GM19372 (cell line): ENCODE measurements at regions not wholly inside any gene's neighbourhood (a gene's known extent, or its start where the extent isn't known, plus 50 kb on each side); places are given as distances from the start of the nearest gene placed in this dataset.

Experiments
- ATAC-seq: cut with Tn5 transposase; IDR thresholded peaks from one replicate; pipeline ENCODE4 v1.9.1; 2021; ENCODE audit warnings: mild to moderate bottlenecking, low read depth, moderate library complexity; ENCODE audit not compliant: unreplicated experiment

- ATAC-seq, result no peak
These were observed 107.3 kb downstream of the OGFRL1 start for GRCh38 chr6:71395731-71396409.

GRCh38 chr6:71396410-71396801 lies 107.8 kb downstream of the OGFRL1 start:
- peak; percentile 62 for ATAC-seq

DNA sequence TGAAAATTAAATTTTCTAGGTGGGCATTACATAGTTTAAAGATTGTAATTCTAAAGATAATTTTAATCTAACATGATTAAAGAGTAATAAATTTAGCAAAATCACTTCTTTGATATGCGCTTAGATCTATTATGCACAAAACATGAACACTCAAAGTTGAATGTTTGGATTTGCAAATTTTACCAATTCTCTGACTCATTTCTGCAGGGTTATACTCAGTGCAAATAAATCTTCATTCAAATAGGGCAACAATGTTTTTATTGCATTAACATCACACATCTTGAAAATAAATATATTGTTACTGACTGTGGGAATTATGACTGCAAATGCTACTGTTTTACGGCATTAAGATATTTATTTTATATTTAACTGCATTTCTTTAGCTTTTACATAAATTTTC lies 110.7 kb downstream of the OGFRL1 start:
- ATAC-seq, result no peak

GRCh38 chr6:71400852-71401251 lies 112.2 kb downstream of the OGFRL1 start:
- ATAC-seq, result no peak

DNA sequence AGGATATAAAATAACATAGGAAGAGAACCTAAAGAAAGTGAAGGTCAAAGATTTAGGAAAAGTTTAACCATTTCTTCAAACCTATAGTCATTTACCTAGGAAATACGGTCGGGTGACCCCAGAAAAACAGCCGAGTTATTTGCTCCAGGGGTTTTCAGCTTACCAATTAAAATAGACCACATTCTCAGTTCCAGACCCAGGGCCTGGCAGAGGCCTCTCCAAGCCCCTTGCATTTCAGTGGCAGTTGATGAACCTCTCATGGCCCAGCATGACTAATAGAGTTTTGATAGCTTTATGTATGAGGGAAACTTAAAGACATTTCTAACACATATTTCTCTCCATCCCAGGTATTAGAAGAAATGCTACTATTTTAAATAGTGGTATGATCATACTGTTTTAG lies 113.5 kb downstream of the OGFRL1 start:
- no peak for ATAC-seq

DNA sequence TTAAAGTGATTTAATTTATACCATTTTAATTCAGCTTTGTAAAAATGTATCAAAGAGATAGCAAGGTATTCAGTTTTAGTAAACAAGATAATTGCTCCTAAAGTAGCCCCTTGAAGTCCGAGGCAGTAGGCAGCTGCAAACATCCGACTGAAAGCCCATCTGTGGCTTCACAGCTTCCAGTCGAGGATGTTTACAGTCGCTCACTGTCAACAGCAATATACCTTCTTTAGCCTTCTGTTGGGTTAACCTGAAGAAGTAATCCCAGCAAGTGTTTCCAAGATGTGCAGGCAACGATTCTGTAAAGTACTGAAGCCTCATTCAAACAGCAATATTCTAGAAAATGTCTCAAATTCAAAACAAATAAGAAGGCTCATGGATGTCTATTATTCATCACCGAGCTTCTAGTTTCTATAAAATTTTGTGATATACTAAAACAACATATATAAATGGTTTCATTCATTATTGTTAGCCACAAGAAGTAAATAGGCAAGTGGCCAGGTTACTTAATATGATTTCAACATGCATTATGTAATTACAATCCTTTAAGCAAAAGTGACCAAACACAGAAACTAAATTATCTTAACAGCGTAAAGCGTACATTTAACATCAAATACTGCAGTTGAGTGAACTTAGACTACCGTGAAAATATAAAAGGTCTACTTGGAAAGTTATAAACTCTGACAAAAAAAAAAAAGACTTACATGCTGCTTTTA lies 115.0 kb downstream of the OGFRL1 start:
- ATAC-seq, result no peak

- no peak for ATAC-seq
These were observed 115.7 kb downstream of the OGFRL1 start for GRCh38 chr6:71404145-71404966.

DNA sequence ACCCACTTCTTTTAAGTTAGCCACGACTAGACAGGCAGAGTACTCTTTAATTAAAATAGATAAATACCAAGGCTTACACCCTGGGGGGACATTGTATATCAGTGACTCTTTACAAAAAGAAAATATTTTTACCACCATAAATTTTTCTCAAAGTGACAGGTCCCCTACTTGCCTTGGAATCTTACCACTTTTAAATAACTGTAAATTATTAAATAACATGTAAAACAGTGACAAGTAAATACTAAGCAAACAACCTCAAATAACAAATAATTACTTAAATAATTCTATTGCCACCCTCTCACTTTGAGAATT lies 116.3 kb downstream of the OGFRL1 start:
- no peak for ATAC-seq

DNA sequence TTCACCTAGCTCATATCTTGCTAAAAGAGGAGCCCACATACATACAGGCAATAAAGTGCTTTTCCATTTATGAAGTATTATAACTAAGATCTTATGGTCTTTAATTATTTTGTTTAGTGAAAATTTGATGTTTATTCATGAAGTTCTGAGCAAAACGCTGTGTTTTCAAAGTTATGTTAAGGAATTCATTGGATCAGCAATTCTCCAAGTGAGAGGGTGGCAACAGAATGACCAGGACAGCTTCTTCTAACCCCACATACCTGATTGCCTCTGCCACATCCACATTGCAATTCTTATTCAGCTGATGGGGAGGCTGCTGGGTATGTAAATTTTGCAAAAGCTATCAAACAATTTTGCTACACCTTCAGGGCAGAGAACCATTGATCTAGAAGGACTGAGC lies 116.8 kb downstream of the OGFRL1 start:
- no peak for ATAC-seq

GRCh38 chr6:71406865-71407860 lies 118.6 kb downstream of the OGFRL1 start:
- ATAC-seq, result no peak

DNA sequence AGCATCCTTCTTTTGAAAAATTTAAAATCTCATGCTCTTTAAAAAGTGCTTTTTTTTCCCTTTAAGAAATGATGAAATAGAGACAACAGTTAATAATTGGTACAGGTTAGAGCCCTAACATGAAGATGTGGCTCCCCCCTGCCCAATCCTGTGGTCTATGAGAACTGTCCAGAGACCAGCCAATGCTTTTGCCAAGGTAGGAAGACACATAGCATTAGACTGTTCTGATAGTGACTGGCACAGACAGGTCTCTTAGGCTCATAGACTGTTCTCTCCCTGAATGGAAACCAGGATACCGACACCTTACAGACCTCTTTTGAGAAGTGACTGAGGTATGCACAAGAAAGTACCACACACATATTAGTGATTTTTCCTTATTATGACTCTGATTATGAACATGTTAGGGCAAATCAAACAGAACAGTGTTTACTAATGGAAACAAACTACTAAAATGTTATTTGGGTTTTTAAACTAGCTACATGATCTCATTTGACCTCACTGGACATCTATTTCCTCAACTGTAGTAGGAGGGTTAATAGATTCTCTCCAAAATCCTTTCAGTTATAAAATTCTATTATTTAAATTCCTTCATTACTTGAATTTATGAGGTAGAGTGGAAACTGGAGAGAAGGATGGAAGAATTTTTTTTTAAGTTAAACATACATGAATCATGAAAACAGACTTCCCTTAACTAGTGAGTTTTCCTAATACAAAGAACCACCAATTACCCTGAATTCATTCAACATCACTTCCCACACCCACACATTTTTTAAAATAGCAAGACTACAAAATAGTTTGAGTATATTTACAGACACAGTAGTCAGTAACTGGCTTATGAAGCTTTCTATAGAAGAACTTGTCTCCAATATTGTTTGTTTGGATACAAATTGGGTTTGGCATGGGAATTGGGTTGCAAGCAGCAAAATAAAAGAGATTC lies 120.4 kb downstream of the OGFRL1 start:
- no peak for ATAC-seq

GRCh38 chr6:71410164-71410566 lies 121.6 kb downstream of the OGFRL1 start:
- ATAC-seq, result peak; percentile 50

DNA sequence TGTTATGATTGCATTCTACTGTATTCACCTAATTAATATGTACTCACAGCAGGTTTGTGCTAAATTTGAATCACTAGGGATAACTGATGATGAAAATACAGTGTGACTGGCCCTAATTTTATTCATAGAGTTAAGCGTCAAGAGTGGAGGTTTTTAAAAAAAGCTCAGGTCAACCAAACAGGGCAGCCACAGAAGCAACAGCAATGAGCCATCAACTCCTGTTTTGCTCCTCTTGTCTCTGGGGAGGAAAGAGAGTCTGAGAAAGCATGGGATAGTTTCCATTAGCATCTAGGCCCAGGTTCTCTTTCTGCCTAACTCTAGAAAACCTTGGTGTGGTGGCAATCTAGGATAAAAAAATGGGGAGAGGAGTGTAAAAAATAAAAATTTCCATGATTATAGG lies 122.1 kb downstream of the OGFRL1 start:
- ATAC-seq, result no peak

GRCh38 chr6:71411882-71412281 lies 123.3 kb downstream of the OGFRL1 start:
- no peak for ATAC-seq

- ATAC-seq, result no peak
These were observed 124.0 kb downstream of the OGFRL1 start for GRCh38 chr6:71412559-71413140.

DNA sequence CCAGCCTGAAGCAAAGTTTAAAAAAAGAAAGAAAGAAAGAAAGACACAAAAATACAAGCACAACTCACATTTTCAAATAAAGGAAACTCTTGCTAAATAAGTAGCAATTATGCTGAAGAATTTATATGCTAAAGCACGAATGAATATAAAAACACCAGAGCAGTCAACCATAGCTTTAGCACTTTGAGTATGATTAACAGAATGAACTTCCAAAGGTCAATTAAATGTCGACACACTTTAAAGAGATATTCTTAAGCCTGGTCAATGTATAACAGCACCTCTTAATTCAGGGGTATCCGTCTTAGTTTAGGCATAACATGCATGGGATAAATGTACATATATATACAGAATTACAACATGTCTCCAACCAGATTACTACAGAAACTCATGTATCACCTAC lies 125.9 kb downstream of the OGFRL1 start:
- ATAC-seq, result no peak

DNA sequence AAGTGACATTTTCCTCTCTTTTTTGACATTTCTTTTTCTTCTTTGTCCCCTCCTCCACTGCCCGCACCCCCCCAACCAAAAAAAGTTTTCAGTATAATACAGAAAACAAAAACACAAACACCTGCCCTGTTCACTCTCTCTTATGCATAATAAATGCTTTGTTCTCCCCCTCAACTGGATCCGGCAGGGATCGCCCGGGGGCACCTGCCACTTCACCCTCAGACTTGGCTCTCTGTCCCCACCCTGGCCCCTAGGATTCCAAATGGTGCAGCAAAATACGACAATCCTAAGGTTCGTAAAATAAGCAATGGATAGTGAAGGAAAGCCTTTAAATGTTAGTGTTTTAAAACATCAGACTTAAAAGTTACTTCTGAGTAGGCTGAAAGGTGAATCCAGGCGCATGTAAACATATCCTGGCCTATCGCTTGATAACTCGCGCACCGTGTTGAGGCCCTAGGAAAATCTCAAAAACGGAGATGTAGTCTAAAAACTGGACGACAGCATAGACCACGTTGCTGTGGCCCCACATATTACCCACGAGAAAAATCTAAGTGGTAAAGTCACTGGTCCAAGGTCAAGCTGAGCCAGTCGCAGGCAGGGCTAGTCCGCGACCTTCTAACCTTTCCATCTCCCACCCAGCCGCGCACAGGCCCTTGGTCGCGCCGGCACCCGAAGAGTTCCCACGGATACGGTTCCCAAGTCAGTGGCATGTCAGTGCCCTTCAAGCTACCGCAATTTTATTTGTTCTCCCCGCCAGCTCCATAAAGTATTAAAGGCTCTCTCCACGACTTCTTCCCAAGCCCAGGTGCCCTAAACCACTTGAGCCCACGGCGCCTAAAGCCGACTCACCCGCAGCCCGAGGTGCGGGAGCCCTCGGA lies 130.8 kb downstream of the OGFRL1 start:
- no peak for ATAC-seq

DNA sequence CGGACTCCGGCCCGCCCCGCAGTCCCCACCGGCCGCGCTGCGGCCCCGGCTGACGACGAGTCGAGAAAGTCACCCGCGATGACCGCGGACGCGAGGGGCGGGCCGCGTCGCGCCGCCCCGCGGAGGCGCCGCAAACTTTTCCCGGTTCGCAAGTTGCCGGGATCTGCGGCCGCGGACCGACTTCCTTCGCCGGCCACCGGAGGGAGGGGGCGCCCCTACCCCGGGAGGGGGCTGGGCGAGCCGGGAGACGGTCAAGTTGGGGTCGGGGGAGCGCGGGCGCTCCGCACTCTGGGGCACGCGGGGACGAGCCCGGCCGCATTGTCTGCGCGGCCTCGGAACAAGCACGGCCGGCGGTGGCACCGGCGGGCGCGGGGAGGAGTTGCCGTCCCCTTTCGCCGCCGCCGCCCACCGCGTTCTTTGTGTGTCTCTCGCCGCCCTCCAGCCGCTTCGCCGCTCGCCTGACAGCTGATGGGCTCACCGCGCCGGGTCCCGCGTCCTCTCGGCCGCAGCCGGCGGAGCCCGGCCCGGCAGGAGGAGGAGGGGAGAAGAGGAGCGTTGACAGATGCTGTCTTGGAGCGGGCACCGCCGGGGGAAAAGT lies 131.6 kb downstream of the OGFRL1 start:
- ATAC-seq, result peak; percentile 37
